Spleen (tissue), 11 donors: ENCODE measurements at regions not wholly inside any gene's neighbourhood (a gene's known extent, or its start where the extent isn't known, plus 50 kb on each side); places are given as distances from the start of the nearest gene placed in this dataset.

Experiments used
- DNase-seq: peaks from one replicate; pipeline ENCODE4 v3.0.0-alpha.2; 2020
- H3K27ac ChIP-seq, 8 donors: fragments of 200-600 bp; sonication (generic) in 7 of 8; 1 replicate in 4 of 8; 2 replicates in 4 of 8; pipeline versions ENCODE4 v1.5.0 to v1.8.0; 2016 to 2021; ENCODE audit warnings: inconsistent platforms in 4 of 8, mild to moderate bottlenecking in 4 of 8, moderate library complexity in 1 of 8
- H3K27me3 ChIP-seq, 7 donors: fragments of 200-600 bp; sonication (generic) in 6 of 7; replicated peaks in 1 of 7; 1 replicate in 4 of 7; 2 replicates in 3 of 7; pipeline versions ENCODE4 v1.5.0 to v1.8.0; 2016 to 2021; ENCODE audit warnings: inconsistent platforms in 3 of 7, mild to moderate bottlenecking in 1 of 7
- H3K36me3 ChIP-seq, 6 donors: fragments of 200-600 bp; sonication (generic) in 5 of 6; 1 replicate in 4 of 6; 2 replicates in 2 of 6; pipeline versions ENCODE4 v1.5.0 to v1.8.0; 2016 to 2021; ENCODE audit warnings: inconsistent platforms in 2 of 6
- H3K4me1 ChIP-seq, 6 donors: fragments of 200-600 bp; sonication (generic) in 5 of 6; 1 replicate in 3 of 6; 2 replicates in 3 of 6; pipeline versions ENCODE4 v1.5.0 to v1.8.0; 2016 to 2021; ENCODE audit warnings: inconsistent platforms in 3 of 6
- H3K4me3 ChIP-seq, 8 donors: fragments of 200-600 bp; sonication (generic) in 7 of 8; 1 replicate in 4 of 8; 2 replicates in 4 of 8; pipeline versions ENCODE4 v1.5.0 to v1.8.0; 2016 to 2021; ENCODE audit warnings: inconsistent platforms in 4 of 8, mild to moderate bottlenecking in 4 of 8, moderate library complexity in 2 of 8
- H3K9me3 ChIP-seq, 8 donors: fragments of 200-600 bp; sonication (generic) in 7 of 8; 1 replicate in 4 of 8; 2 replicates in 4 of 8; pipeline versions ENCODE4 v1.5.0 to v1.8.0; 2016 to 2021; ENCODE audit warnings: inconsistent platforms in 4 of 8
- CTCF ChIP-seq, 11 experiments: fragments of 200-600 bp in 7 of 11; fragments of 450-650 bp in 4 of 11; sonication (generic) in 4 of 11; IDR thresholded peaks in 8 of 11; conservative IDR thresholded peaks in 3 of 11; 1 replicate in 7 of 11; 2 replicates in 4 of 11; pipeline versions ENCODE4 v1.4.0 to v1.8.0; 2016 to 2021; ENCODE audit warnings: antibody characterized with exemption in 11 of 11, inconsistent platforms in 4 of 11, mild to moderate bottlenecking in 1 of 11
- POLR2A ChIP-seq, 3 donors: fragments of 450-650 bp; IDR thresholded peaks; one replicate each; pipeline ENCODE4 v1.5.1; 2017; ENCODE audit warnings: antibody characterized with exemption in 3 of 3, mild to moderate bottlenecking in 1 of 3
- POLR2AphosphoS5 ChIP-seq, 3 donors: sonication (generic); formaldehyde crosslinking; IDR thresholded peaks; one replicate each; pipeline ENCODE4 v1.5.1; 2017; ENCODE audit warnings: antibody characterized with exemption in 3 of 3
- WGBS, 5 donors: extraction: QIAGEN DNeasy Blood & Tissue Kit in 3 of 5; methylation state at CpG; one replicate each; pipeline versions ENCODE4 v1.1.5 to v1.1.7; 2013 to 2018; 5-methylcytosine and 5-hydroxymethylcytosine counted together
- intact Hi-C: fragments of 100-400 bp; cut with DNase I; formaldehyde crosslinking; loops from one replicate; pipeline ENCODE4 v1.15.0; 2023; ENCODE audit warnings: low total_unique reads
- donor health status: healthy with polysubstance abuse.
- donor health status: DM: no; HTN: no; CAD: no; lungs with moderate emphysema.
- donor health status: DM: no; HTN: no; CAD: no.
- donor health status: Bipolar disorder and iron deficiency.
- donor health status: healthy.
- donor health status: DM: no; HTN: no; CAD: no.
- donor health status: DM: yes; HTN: yes; CAD: no.

- TF ChIP-seq POLR2A (IDR thresholded peaks at IDR 0.05) (no peak), POLR2AphosphoS5 (IDR thresholded peaks at IDR 0.05) (no peak), CTCF (IDR thresholded peaks at IDR 0.05 in 8 of 11, conservative IDR thresholded peaks at IDR 0.05 in 3 of 11) (no peak)
- no peaks in the 10 kb centered on the region for H3K4me1 ChIP-seq
- DNase-seq, result no peak
- WGBS, 5 donors, result 68 to 77% (median 76%) methylated on average over 2 of the region's 2 CpGs
- intact Hi-C loops, result no loop called here
- H3K9me3 ChIP-seq, result no peaks in the 10 kb centered on the region
- no peak overlapping the region for H3K27ac ChIP-seq
- no peaks in the 10 kb centered on the region for H3K27me3 ChIP-seq
- H3K4me3 ChIP-seq, result no peak overlapping the region
- no peaks in the 10 kb centered on the region for H3K36me3 ChIP-seq
These were observed 160.5 kb upstream of the NDST3 start for GRCh38 chr4:117873779-117874178.

- H3K27ac ChIP-seq, result no peak overlapping the region
- no peaks in the 10 kb centered on the region for H3K27me3 ChIP-seq
- no peaks in the 10 kb centered on the region for H3K4me1 ChIP-seq
- H3K4me3 ChIP-seq, result no peak overlapping the region
- TF ChIP-seq POLR2A (IDR thresholded peaks at IDR 0.05), result no peak
- no peaks in the 10 kb centered on the region for H3K36me3 ChIP-seq
- no peaks in the 10 kb centered on the region for H3K9me3 ChIP-seq
- WGBS, 5 donors, result 76 to 94% (median 79%) methylated on average over 1 of the region's 1 CpG
- intact Hi-C loops, result no loop called here
- DNase-seq, result no peak
These were observed 160.1 kb upstream of the NDST3 start for GRCh38 chr4:117874216-117874615.

- Histone ChIP-seq H3K27ac (no peak overlapping the region), H3K9me3 (peaks cover 0 to 2% (median 0%) of the 10 kb centered on the region in 8 donors), H3K27me3 (no peaks in the 10 kb centered on the region), H3K4me3 (no peak overlapping the region), H3K36me3 (no peaks in the 10 kb centered on the region), H3K4me1 (no peaks in the 10 kb centered on the region)
- TF ChIP-seq CTCF (IDR thresholded peaks at IDR 0.05 in 8 of 11, conservative IDR thresholded peaks at IDR 0.05 in 3 of 11) (no peak), POLR2A (IDR thresholded peaks at IDR 0.05) (no peak), POLR2AphosphoS5 (IDR thresholded peaks at IDR 0.05) (no peak)
- no peak for DNase-seq
- 88 to 98% (median 95%) methylated on average over 3 of the region's 3 CpGs for WGBS, 5 donors
- intact Hi-C loops, result no loop called here
These were observed 144.3 kb upstream of the NDST3 start for GRCh38 chr4:117889978-117890377.

- Histone ChIP-seq H3K27ac (no peak overlapping the region), H3K27me3 (no peaks in the 10 kb centered on the region), H3K4me1 (no peaks in the 10 kb centered on the region), H3K4me3 (no peak overlapping the region), H3K9me3 (no peaks in the 10 kb centered on the region), H3K36me3 (no peaks in the 10 kb centered on the region)
- no peak for TF ChIP-seq POLR2AphosphoS5 (IDR thresholded peaks at IDR 0.05)
- TF ChIP-seq POLR2A (IDR thresholded peaks at IDR 0.05), result no peak
- TF ChIP-seq CTCF (IDR thresholded peaks at IDR 0.05 in 8 of 11, conservative IDR thresholded peaks at IDR 0.05 in 3 of 11), result no peak
- intact Hi-C loops, result no loop called here
- WGBS, 5 donors, result 44 to 76% (median 61%) methylated on average over 1 of the region's 1 CpG
- DNase-seq, result no peak
These were observed 141.1 kb upstream of the NDST3 start for GRCh38 chr4:117893207-117893606.

GRCh38 chr4:117898496-117898895 lies 135.8 kb upstream of the NDST3 start:
- intact Hi-C loops, result no loop called here
- Histone ChIP-seq H3K4me3 (no peak overlapping the region), H3K36me3 (no peaks in the 10 kb centered on the region), H3K27ac (no peak overlapping the region), H3K4me1 (no peaks in the 10 kb centered on the region), H3K9me3 (no peaks in the 10 kb centered on the region), H3K27me3 (no peaks in the 10 kb centered on the region)
- no peak for DNase-seq
- TF ChIP-seq CTCF (IDR thresholded peaks at IDR 0.05 in 8 of 11, conservative IDR thresholded peaks at IDR 0.05 in 3 of 11) (no peak), POLR2A (IDR thresholded peaks at IDR 0.05) (no peak), POLR2AphosphoS5 (IDR thresholded peaks at IDR 0.05) (no peak)
